HG03520 (cell line): ENCODE measurements at regions not wholly inside any gene's neighbourhood (a gene's known extent, or its start where the extent isn't known, plus 50 kb on each side); places are given as distances from the start of the nearest gene placed in this dataset.

Experiments used
- ATAC-seq: cut with Tn5 transposase; IDR thresholded peaks from one replicate; pipeline ENCODE4 v1.9.1; 2021; ENCODE audit warnings: mild to moderate bottlenecking, moderate library complexity; ENCODE audit not compliant: unreplicated experiment

DNA sequence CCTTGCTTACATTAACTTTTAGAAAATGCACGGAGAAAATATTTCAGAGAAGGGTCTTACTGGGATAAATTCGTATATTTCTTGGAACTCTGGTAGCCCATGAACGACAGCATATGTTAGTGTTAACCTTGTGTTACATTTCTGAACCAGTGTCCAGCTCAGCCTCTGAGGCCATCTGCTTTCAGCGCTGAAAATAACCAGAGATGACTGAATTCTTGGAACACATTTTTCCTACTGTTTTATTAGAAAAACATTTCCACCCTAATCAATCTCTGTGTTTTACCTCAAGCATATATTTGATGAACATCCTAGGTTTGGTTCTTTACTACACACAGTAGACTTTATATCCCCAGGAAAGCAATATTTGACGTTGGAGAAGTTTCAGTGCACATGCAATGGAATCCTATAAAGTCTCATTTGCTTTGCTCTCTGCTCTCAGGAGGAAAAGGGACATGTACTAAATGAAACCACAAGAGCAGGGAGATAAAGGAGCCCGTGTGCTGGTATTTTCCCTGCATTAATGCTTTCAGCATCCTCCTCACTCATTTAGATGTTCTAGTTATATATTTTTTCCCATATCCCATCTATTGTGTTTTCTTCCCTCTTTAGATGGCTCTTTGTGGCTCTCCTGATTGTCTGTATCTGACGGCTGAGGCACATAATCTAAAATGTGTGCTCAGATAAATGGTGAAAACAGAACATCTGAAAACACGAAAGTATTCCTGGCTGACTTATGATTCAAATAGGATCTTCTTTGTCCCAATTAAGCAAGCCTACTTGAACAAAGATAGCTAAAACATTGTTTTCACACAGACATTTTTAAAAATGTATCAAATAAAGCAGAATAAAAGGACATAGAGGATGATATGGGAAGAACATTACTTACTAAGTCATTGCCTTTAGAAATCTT is 151.7 kb upstream of the KCNMB2 start:
- ATAC-seq = no peak

DNA sequence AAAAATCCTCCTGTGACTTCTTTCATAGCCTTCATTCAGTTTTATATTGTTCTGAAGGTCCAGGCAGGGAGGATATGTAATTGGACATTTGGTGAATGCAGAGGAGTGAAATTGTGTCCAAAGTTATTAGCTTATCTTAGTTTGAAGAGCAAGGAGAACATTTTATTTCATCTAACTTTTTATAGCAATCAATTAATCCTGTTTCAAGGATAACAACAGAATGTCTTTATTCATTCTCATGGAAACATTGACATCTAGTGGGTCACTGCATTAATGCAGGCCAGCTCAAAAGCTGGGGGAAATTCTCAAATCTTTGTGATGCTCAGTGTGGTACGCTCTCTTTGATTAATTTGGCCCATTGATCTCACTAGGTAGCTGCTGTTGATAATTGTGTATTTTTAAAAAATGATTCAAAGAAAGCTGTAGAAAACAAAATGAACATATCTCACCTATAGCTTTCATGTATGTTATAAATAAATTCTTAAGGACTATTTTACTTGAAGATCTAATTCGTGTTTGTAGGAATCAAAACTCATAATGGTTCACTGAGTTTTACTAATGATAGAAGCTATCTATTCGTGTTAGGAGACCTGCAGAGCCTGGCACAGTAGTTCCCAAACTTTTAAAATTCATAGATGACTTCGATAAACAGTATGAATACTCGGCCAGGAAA is 150.8 kb upstream of the KCNMB2 start:
- ATAC-seq = peak; percentile 42

DNA sequence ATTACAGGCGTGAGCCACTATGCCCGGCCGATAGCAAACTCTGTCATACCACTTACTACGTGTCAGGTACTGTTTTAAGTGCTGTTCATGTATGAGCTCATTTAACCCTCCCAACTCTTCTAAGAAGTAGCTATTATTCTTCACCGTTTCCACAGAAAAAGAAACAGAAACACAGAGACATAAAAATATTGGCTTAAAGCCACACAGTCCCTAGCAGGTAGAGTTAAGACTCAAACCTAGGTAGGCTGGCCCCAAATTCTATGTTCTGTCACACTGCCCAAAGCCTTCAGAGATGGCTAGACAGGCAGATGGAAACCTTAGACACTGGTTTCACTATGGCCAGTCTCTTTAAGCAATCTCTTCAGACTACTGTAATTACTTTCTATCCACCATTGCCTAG is 149.8 kb upstream of the KCNMB2 start:
- ATAC-seq = peak; percentile 61

DNA sequence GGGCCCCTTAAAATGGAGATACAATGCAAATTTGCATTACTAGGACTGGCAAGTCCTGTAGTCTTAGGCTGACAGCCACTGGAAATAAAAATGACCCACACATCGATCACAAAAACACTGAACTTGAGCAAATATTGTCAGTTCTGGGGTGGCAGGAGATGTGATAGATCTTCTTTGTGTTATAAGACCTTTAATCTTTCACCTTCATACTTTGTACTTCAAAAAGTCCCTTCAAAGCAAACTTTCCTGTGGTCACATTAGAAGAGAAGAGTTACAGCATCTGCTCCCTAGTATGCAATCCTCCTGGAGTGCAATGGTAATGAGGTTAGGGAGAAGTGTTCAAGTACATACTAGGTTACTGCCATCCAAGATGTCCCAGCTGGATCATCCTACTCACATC is 149.4 kb upstream of the KCNMB2 start:
- ATAC-seq = peak; percentile 7

DNA sequence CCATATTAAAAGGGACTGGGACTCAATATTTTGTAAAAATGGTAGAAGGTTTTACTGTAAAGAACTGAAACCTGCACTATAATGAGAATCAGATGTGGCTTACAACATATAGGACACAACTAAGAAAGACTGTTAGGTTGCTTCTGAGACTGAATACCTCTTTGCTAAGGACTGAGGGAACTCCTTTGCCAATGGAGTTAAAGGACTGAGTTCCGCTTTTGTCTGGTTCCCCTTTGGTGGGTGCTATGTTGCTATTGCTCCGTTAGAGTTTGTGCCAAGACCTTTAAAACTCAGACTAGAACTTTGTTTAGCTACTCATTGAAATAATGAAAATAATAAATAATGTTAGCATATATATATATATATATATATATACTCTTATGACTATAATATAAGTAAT is 147.8 kb upstream of the KCNMB2 start:
- ATAC-seq = no peak

DNA sequence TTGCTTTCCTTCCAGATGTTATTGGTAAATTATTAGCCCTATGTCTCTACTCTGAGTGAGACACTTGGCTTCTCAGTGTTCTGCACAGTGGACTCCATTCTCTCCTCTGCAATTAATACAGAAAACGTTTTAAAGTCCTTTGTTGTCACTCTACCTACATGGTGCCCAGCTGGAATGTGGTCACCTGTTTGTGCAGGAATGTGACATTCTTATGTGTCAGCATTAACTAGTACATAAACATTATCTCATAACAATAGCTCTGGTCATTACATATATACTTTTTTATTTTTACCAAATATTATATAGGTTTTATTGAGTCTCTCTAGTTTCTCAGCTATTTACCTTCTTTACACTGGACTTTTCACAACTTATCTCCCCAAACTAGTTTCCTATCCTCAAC is 147.0 kb upstream of the KCNMB2 start:
- no peak for ATAC-seq

DNA sequence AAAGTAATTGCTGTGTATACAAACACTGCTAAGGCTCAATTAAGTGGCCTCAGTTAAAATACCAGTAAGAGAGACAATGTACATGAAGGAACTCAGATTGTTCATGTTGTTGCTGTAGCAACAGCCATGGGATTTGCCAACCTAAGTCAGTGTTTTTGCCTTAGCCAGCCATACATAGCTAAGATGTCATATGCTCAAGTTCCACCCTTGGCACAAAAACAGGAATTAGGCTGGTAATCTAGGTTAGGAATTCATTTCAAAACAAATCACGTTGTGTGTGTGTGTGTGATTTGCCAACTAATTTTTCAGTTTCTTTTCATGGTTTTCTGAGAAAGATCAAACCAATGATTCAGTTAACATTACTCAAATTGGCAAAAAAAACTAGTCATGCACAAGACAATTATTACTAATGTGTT is 143.7 kb upstream of the KCNMB2 start:
- no peak for ATAC-seq

DNA sequence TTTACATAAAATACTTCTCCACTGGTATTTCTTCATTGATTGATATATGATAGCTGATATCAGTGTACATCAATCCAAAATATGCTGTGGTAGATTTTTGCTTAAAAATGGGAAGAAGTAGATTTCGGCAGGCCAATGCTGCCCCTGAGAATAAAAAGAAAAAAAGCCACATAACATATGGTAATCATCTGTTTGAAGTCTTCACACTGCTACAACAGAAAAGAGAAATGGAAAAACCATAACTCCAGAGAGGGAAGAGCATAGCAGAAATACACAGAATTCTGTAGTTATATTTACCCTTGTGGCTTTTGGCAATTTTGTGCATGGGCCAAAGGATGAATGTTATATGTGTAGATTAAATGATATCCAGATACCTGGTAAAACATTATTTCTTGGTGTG is 143.1 kb upstream of the KCNMB2 start:
- ATAC-seq = no peak

DNA sequence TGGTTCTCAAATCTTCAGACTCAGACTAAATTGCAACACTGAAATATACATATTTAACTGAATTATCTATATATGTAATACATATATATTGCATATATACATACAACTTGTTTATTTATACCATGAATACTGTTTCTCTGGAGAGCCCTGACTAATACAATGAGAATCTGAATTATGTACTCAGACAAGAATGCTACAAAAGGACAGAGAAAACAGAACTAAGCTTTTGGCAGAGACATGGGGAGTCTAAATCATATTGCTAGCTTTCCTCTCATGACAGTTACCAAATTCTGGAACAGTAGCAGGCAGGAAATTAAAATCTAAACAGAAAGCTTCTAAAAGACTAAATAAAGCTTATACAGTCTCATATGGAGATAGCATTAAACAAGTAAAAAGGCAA is 142.4 kb upstream of the KCNMB2 start:
- no peak for ATAC-seq

DNA sequence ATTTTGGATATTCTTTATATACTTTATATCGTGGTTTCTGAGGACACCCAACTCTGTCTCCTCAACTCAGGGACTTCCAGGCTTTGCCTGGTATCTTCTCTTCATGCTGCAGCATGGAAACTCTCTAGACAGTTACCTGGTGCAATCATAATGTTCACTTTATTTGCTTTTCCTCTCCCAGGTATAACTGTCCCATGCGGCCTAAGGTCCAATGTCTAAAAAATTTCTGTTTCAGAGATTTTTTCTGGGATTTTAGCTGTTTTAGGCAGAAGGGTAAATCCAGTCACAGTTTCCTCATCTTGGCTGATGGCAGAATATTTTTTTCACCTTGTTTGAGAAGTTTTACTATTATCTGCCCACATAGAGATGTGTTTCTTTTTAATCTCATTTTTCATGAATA is 139.9 kb upstream of the KCNMB2 start:
- ATAC-seq = no peak

DNA sequence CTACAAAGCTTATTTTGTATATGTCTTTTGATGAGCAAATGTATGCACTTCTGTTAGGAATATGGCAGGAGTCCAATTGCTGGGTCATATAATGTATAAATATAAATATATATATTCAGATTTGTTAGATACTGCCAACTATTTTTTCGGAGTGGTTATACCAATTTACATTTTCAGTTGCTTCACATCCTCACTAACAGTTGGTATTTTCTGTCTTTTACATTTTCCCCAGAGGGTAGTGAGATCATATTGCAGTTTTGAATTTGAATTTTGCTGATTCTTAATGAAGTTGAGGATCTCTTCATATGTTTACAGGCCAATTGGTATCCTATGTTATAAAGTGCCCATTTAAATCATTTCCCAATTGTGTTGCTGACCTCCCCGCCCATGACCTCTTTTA is 139.0 kb upstream of the KCNMB2 start:
- ATAC-seq = no peak

DNA sequence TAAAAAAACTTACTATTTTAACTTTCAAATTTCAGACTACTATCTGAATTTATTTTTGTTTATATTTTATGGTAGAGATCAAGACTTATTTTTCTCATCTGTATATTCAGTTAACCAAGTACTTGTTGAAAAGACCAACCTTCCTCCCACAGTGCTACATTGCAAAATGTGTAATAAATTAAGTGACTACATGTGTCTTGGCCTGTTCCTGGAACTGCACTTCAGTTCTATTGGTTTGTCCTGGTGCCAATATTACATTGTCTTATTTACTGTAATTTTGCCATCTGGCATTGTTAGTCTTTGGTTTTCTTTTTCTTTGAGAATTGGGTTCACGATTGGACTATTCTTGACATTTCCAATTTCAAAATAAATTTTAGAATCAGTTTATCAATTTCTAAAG is 138.4 kb upstream of the KCNMB2 start:
- no peak for ATAC-seq

DNA sequence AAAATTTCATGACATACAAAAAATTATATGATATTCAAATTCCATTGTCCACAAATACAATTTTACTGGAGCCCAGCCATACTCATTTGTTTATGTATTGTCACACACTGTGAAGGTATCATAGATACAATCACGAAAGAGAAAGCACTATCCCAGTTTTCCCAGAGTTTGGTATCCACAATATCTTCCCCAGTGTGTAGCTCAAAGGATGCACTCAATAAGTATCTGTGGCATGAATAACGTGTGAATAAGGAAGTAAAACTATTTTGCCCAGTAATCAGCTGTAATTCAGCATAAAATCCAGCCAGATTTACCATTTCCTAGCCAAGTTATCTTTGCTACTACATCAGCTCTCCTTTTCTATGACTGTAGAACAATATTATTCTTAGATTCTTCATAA is 131.3 kb upstream of the KCNMB2 start:
- ATAC-seq = no peak

DNA sequence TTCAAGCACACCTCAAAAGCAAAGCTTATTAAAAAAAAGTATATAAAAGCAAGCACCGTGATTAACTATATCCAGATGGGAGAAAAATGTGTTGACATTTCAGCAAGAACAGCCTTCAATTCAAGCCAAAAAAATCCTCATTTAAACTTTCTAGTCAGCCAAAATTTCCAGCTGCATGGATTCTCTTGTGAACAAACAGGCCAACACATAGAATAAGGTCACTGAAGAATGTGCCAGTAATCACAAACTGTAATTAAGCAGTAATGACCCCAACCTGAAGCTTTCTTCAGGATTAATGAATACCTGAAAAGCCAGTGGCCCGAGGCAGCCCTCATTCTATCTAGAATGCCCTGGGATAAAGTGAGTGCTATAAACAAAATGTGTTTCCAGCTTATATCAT is 130.7 kb upstream of the KCNMB2 start:
- no peak for ATAC-seq

DNA sequence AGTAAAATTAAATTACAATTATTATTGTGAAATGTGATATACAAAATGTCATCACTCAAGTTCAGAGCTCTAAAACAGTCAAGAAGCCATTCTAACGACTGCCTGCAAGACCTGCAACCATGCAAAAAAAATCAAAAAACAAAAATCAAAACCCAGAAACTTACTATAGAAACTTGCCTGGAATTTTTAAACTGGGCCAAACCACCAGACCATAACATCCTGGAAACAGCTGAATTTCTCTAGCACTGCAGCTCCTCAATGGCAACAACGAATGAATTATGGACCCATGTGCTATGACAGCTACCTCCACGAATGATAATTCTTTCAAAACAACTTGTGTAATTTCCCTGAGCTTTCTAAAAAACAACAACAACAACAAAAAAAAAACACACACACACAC is 130.0 kb upstream of the KCNMB2 start:
- no peak for ATAC-seq

DNA sequence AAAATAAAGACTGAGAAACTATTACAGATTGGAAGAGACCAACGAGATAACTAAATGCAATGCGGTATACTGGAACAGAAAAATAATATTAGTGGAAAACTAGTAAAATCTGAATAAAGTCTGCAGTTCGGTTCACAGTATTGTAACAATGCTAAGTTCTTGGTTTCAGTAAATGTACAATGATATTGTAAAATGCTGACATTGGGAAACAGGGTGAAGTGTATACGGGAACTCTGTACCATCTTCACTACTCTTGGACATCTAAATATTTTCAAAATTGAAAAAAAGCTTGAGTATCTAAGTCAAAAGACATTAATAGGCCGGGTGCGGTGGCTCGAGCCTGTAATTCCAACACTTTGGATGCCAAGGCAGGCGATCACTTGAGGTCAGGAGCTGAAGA is 120.9 kb upstream of the KCNMB2 start:
- ATAC-seq = no peak

DNA sequence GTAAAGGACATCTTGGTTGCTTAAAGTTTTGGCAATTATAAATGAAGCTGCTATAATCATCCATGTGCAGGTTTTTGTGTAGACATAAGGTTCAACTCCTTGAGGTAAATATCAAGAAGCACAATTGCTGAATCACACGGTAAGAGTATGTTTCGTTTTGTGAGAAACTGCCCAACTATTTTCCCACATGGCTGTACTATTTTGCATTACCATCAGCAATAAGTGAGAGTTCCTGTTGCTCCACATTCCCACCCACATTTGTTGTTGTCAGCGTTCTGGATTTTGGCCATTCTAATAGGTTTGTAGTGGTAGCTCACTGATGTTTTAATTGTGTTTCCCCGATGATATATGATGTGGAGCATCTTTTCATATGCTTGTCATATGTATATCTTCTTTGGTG is 118.5 kb upstream of the KCNMB2 start:
- no peak for ATAC-seq

DNA sequence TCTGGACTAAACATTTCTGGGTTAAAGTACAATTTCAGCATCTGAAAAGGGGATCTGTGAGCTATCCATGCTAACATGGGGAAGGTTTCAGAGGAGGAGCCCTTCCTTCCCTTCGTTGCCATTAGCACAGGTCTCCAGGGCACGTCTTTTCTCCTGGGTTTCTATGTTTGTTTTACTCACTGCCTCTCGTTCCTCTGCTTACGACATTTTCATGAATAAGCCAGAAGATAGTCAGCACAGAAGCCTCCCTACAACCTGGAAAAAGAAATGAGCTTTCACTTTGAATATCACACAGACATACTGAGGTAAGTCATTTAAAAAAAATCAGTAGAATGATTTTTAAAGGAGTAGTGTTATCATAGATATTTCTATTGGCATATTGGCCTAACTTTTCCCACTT is 117.2 kb upstream of the KCNMB2 start:
- no peak for ATAC-seq

DNA sequence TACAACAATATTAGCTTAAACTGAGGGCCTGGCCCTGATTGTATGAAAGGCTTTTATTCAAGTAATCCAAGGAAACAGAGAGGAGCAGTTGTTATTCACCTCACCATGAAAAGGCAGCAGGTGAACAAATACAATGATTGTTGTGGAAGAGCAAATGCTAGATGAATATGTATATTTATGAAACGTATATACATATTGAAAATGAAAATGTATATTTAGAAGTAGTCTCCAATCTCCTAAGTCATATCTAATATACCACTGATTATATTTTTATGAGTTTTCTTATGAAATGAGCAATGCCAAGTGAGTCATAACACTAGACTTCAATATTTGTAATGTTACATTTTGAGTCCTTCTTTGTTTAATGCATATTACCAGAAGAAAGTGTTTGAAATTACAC is 116.2 kb upstream of the KCNMB2 start:
- ATAC-seq = no peak

DNA sequence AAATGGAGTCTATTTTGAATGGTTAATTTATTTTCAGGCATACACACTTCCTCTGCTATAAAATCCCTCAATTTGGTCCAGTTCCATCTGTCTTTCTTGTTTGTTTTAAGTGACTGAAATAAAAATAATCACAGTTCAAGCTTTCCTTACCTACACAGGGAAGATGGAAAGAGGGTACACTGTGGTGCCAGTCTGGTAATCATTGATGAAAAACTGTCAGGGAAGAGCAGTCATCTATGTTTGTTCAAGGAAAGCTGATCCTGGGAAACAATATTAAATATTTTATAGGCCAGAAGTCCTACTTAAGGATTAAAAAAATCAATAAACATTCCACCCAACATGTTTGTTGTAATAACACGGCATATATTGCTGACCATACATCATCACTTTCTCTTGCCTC is 115.2 kb upstream of the KCNMB2 start:
- no peak for ATAC-seq

DNA sequence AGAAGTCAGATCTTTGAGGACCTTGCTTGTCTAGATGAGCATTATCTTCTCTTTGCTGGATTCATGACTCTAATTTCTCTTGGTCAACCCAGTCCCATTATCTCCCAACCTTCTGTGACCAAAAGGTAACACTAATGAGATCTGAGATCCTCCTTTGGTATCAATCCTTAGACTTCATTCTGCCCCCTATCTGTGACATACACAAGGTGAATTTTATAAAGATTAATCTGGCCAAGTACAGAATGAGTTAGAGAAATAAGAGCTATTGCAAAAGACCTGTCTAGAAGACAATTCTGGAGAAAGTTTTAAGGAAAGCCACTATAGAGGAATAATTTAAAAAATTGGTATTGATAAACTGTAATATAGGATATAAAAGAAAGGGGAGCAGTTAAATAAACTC is 113.8 kb upstream of the KCNMB2 start:
- no peak for ATAC-seq

DNA sequence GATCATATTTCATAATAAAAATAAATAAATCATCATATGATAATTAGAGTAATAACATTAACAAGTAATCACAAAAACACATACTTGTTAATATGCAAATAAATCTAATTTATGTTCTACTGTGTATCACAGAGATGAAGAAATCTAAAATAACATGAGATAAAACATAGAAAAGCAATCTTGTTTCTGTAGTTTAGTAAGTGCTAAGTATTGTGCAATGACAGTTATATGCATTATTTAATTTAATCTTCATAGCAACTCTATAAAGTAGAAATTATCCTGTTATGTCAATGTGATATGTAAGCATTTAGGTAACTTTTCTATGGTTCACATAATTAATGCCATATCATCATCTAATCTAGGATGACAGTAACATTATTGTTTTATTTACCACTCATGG is 108.2 kb upstream of the KCNMB2 start:
- ATAC-seq = no peak
